ENCODE measurements at regions not wholly inside any gene's neighbourhood (a gene's known extent, or its start where the extent isn't known, plus 50 kb on each side); places are given as distances from the start of the nearest gene placed in this dataset.
A peak's percentile ranks its signal among the peaks of the same experiment; 100 is the strongest.
"Not testable (repeated sequence)": the region's sequence is repeated elsewhere in the genome, so short reads cannot be mapped to it uniquely, and the experiment has no call there.

DNA sequence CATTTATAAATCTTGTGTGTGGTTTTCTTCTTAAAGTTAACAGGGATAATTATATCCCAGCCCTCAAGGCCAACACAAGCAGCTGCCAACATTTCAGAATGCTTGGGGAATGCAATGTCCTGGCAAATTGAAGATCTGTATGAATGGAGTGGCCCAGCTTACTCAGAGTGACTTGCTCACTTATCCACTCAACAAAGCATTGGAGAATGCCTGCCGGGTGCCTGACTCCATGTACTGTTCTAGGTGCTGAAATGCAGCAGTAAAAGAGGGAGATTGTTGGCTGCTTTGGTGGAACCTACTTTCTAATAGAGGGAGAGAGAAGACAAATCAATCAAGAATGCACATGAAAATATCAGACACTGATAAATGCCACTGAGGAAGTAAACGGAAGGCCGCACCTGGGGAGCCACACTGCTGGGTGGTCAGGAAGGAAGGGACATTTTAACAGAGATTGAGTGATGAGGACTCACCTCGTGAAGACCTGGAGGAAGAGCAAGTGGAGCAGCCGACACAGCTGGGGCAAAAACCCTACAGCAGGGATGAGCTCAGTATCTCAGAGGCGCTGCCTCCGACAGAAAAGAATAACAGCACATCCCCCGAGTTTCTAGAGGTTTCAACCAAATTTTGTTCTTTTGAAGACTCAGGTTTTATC is 61.2 kb upstream of the VASH1 start:
- no peak for DNase-seq (ENCODE audit: low spot score)

DNA sequence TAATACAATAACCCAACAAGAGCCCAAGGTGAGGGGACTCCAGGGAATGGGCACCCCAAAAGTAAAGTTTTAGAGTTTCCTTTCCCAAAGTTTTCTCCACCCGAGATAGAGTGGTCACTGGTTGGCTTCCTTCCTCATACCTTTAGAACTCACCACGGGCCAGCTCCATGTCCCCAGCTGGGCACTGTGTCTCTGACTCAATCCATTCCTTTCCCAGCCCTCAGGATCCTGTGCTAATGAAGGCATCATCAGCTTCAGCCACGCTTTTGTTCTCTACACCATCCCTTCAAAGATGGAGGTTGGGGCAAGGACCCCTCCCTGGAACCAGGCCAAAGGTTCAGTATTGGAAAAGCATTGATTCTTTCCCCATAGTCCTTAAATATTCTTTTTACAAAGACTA is 59.8 kb upstream of the VASH1 start:
- no peak for DNase-seq (ENCODE audit: low spot score)

DNA sequence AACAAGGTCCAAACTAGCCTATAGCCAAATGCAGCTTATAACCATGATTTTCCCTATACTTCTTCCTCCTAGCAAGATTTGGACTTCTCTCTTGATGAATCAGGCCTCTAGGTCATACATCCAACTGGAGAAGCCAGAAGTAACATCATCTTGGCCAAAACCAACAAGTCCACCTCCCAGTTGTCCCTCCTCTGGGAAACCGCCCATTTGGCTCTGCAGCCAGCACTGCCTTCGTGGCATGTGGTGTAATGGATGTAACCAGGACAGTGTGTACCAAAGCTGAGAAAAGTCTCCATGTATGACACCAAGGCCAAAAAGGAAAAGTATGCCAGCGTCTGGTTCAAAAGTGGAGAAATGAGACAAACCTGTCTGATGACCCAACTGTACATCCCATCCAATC is 59.3 kb upstream of the VASH1 start:
- no peak for DNase-seq (ENCODE audit: low spot score)

DNA sequence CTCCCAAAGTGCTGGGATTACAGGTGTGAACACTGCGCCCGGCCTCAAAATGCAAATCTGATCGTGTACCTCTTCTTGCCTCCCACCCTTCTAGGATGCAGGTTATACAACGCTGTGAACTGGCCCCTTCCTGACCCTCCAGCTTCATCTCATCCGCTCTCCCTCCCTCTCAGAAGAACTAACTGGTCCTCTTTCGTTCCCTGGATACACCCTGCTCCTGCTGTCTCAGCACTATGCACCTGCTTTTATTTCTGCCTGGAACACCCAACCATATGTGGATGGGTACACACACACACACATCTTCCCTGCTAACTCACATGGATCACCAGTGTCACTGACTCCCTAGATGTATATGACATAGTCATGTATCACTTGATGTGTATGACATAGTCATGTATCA is 56.1 kb upstream of the VASH1 start:
- DNase-seq (ENCODE audit: low spot score) = no peak

DNA sequence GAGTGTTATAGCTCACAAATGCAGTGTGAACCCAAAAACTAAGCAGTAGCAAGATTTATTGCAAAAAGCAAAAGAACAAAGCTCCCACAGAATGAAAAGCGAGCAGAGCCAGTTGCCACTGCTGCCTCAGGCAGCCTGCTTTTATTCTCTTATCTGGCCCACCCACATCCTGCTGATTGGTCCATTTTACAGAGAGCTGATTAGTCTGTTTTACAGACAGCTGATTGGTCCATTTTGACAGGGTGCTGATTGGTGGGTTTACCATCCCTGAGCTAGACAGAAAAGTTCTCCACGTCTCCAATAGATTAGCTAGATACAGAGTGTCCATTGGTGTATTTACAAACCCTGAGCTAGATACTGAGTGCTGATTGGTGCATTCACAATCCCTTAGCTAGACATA is 55.1 kb upstream of the VASH1 start:
- not testable (repeated sequence) for DNase-seq (ENCODE audit: low spot score)

DNA sequence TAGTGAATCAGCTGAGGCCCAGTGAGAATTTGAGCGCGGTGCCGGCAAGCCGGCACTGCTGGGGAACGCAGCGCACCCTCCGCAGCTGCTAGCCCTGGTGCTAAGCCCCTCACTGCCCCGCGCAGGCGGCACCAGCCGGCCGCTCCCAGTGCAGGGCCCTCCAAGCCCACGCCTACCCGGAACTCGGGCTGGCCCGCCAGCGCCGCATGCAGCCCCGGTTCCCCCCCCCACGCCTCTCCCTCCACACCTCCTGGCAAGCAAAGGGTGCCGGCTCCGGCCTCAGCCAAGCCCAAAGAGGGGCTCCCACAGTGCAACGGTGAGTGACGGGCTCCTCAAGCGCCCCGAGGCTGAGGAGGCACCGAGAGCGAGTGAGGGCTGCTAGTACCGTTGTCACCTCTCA is 54.5 kb upstream of the VASH1 start:
- DNase-seq (ENCODE audit: low spot score) = no peak

DNA sequence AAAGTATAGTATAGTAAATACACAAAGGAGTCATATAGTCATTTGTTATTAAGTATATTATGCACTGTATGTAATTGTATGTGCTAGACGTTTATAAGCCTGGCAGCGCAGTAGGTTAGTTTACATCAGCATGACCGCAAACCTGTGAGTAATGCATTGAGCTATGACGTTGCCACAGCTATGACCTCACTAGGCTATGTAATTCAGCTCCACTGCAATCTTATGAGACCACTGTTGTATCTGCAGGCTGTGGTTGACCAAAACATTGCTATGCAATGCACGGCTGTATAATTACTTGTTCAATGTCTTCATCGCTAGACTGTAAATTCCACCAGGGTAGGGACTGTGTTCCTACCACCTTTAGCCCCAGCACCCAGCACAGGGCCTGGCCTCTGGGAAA is 53.2 kb upstream of the VASH1 start:
- no peak for DNase-seq (ENCODE audit: low spot score)

DNA sequence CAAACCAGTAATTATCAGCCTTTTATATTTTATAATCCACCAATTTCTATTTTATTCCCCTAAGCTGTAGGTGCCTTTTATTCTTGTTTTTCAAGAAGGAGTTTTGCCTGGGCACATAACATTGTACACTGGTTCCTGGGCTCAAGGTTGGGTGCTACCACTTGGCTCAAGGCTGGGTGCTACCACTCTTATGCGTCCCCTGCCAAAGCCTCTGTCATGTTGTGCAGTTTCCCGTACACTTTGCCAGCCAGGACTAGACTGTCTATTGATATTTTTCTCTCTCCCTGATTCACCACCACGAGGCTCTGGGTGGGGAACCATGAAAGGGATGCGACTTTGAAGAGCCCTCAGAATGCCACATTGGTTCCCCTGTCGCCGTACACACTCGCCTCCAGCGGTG is 52.5 kb upstream of the VASH1 start:
- DNase-seq (ENCODE audit: low spot score) = no peak

DNA sequence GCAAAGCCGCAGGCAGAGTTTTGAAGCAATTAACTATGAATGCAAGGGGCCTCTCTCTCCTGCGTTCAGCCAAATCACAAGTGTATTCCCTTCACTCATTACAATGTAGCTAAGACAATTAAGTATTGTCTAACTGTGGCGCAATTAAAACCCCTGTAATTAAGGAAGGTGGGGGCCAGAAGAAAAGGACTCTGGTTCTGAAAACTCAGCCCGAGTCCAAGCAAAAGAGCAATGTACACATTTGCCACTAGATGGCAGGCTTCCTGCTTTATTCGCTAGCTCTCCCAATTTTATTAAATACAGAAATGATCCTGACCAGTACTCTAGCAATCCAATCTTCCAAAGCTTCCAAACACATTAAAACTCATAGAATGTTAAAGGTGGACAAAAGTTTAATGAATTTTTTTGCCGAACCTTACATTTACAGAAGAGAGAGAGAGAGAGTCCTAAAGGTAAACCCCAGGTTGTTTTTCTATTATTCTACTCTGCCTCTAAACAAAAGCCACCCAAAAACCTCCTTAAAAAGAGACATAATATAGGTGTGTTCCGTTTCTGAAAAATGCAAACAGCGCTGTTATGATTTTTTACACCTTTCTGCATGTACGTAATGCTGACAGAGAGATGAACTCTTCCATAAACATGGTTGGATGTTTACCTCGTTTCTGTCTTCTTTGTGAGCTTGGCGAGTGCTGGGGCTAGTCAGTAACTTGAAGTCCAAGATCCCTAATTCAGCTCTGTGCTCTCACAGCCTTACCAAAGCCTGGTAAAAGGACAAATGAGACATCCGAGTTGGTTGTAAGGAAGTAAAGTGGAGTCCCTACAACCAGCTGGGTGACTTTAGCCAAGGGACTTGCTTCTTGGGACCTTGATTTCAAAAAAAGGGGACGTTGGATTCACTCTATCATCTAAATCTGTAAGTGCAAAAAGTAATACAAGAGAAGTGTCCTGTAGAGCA is 50.9 kb upstream of the VASH1 start:
- DNase-seq (ENCODE audit: low spot score) = peak; percentile 72

Data from COLO829 (cell line).